ENCODE measurements at regions not wholly inside any gene's neighbourhood (a gene's known extent, or its start where the extent isn't known, plus 50 kb on each side); places are given as distances from the start of the nearest gene placed in this dataset.

DNA sequence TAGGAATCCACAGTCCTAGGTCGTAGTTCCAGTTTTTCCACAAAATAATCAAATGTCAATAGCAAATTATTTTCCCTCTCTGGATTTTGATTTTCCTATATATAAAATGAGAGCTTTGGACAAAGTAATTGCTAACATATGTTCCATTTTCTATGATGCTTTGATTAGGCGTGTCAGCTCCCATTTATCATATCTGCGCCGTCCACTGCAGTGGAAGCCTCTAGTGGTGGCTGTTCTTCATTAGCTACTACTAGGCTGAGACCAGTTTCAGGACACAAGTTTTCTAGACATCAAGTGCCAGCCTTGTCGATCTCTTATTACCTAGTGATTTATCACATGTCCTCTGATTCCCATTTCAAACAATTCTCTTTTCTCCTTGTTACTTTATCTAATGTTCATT lies 271.5 kb downstream of the TUSC7 start:
- no peaks in the 10 kb centered on the region for H3K4me1 Mint-ChIP-seq
- H3K9me3 Mint-ChIP-seq: peaks cover 6% of the 10 kb centered on the region
- TF ChIP-seq, protein P1, sequence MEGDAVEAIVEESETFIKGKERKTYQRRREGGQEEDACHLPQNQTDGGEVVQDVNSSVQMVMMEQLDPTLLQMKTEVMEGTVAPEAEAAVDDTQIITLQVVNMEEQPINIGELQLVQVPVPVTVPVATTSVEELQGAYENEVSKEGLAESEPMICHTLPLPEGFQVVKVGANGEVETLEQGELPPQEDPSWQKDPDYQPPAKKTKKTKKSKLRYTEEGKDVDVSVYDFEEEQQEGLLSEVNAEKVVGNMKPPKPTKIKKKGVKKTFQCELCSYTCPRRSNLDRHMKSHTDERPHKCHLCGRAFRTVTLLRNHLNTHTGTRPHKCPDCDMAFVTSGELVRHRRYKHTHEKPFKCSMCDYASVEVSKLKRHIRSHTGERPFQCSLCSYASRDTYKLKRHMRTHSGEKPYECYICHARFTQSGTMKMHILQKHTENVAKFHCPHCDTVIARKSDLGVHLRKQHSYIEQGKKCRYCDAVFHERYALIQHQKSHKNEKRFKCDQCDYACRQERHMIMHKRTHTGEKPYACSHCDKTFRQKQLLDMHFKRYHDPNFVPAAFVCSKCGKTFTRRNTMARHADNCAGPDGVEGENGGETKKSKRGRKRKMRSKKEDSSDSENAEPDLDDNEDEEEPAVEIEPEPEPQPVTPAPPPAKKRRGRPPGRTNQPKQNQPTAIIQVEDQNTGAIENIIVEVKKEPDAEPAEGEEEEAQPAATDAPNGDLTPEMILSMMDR (IDR thresholded peaks at IDR 0.05): no peak
- H3K36me3 Mint-ChIP-seq (ENCODE audit: low read depth): no peaks in the 10 kb centered on the region
- no peak overlapping the region for H3K27ac Mint-ChIP-seq
- no peaks in the 10 kb centered on the region for H3K27me3 Mint-ChIP-seq (ENCODE audit: low read depth, poor library complexity)
- no peak for DNase-seq
- H3K4me3 Mint-ChIP-seq: no peak overlapping the region

DNA sequence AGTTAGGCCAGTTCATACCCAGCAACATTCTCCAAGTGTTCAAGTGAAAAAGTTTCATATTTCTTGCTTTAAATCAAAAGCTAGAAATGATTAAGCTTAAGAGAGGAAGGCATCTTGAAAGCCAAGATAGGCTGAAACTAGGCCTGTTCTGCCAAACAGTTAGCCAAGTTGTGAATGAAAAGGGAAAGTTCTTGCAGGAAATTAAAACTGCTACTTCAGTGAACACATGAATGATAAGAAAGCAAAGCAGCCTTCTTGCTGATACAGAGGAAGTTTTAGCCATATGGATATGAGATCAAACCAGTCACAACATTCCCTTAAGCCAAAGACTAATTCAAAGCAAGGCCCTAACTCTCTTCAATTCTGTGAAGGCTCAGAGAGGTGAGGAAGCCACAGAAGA lies 274.7 kb downstream of the TUSC7 start:
- Mint-ChIP-seq H3K9me3 (peaks cover 6% of the 10 kb centered on the region), H3K36me3 (ENCODE audit: low read depth) (no peaks in the 10 kb centered on the region), H3K4me1 (no peaks in the 10 kb centered on the region), H3K27me3 (ENCODE audit: low read depth, poor library complexity) (peaks cover 3% of the 10 kb centered on the region), H3K27ac (no peak overlapping the region), H3K4me3 (no peak overlapping the region)
- TF ChIP-seq, protein P1 (IDR thresholded peaks at IDR 0.05): no peak
- DNase-seq: no peak

DNA sequence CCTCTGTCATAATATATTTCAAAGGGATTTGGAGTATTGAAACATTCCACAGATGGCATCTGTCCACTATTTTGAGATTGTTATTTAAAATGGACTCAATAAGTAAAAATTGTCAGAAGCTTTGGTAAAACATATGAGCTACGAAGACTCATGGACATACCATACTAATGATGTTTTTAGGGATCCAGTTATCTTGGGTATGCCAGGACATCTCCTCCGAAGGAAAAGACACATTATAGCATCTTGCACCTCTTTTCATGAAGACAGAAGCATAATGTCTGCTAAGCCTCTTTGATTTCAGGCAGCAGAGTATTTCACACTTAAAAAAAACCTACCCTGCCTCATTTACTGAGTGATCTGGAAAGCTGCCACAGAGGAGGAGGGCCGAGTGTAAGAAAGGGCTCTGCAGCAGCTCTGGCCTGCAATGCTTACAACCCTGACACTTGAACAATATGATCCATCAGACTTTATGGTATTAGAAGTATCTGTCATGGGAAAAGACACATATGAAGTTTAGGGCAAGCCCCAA lies 284.8 kb downstream of the TUSC7 start:
- Mint-ChIP-seq H3K4me1 (no peaks in the 10 kb centered on the region), H3K36me3 (ENCODE audit: low read depth) (no peaks in the 10 kb centered on the region)

DNA sequence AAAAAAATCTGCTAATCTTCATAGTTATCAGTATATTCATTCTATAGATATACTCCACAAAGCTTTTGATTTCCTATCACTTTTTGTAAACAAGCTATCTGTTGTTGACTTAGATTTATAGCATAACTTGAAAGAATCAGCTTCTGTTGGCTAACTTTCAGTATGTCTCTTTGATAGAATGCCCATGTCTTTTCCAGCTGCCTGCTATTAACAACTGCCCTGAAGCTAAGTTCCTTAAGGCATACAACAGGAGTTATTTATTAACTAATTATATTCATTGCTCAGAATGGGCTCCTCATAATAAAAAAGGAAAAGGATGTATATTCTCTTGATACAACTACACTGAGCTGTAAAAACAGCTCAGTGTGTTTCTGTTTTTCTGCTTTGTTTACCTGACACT lies 293.9 kb downstream of the TUSC7 start:
- H3K36me3 Mint-ChIP-seq (ENCODE audit: low read depth): no peaks in the 10 kb centered on the region
- H3K4me1 Mint-ChIP-seq: no peaks in the 10 kb centered on the region
- DNase-seq: no peak
- no peaks in the 10 kb centered on the region for H3K9me3 Mint-ChIP-seq
- TF ChIP-seq, protein P1 (IDR thresholded peaks at IDR 0.05): no peak
- H3K27ac Mint-ChIP-seq: no peak overlapping the region
- H3K27me3 Mint-ChIP-seq (ENCODE audit: low read depth, poor library complexity): no peaks in the 10 kb centered on the region
- H3K4me3 Mint-ChIP-seq: no peak overlapping the region

More for the DNA sequence above, 284.8 kb downstream of the TUSC7 start:
- TF ChIP-seq, protein P1 (IDR thresholded peaks at IDR 0.05): no peak
- Mint-ChIP-seq H3K27ac (no peak overlapping the region), H3K9me3 (no peaks in the 10 kb centered on the region), H3K27me3 (ENCODE audit: low read depth, poor library complexity) (peaks cover 4% of the 10 kb centered on the region), H3K4me3 (no peak overlapping the region)
- DNase-seq: no peak

GRCh38 chr3:117005274-117005673 lies 295.7 kb downstream of the TUSC7 start:
- H3K36me3 Mint-ChIP-seq (ENCODE audit: low read depth): no peaks in the 10 kb centered on the region
- no peak overlapping the region for H3K4me3 Mint-ChIP-seq
- no peaks in the 10 kb centered on the region for H3K4me1 Mint-ChIP-seq
- H3K9me3 Mint-ChIP-seq: no peaks in the 10 kb centered on the region
- no peak for DNase-seq
- H3K27me3 Mint-ChIP-seq (ENCODE audit: low read depth, poor library complexity): no peaks in the 10 kb centered on the region
- H3K27ac Mint-ChIP-seq: no peak overlapping the region
- TF ChIP-seq, protein P1 (IDR thresholded peaks at IDR 0.05): no peak

DNA sequence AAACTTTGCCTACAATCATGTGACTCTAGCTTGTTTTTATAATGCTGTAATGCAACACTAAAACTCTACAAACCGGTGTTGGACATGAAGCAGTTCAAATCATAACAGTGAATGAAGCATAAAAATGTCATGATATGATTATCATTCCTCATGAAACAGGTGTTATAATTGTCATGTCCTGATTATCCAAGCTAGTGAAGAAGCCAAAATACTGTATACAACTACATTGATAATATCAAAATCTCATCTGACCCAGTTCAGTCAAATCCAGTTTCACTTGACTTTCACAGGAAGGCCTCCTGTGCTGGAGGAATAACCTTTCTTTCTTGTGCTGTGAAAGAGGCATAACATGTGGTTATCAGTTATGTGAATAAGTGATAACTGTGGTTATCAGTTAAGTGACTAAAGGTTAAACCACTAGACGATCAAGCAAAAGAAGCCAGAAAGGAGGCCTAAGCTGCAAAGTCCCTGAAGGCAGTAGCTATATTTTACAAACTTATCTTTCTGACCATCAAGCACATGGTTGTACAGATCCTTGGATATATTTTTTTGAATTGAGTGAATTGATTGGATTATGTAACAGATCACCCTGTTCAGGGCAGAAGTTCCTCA lies 296.4 kb downstream of the TUSC7 start:
- no peaks in the 10 kb centered on the region for H3K4me1 Mint-ChIP-seq
- TF ChIP-seq, protein P1 (IDR thresholded peaks at IDR 0.05): no peak
- H3K27me3 Mint-ChIP-seq (ENCODE audit: low read depth, poor library complexity): no peaks in the 10 kb centered on the region
- H3K4me3 Mint-ChIP-seq: no peak overlapping the region
- H3K27ac Mint-ChIP-seq: no peak overlapping the region
- no peaks in the 10 kb centered on the region for H3K9me3 Mint-ChIP-seq
- H3K36me3 Mint-ChIP-seq (ENCODE audit: low read depth): no peaks in the 10 kb centered on the region
- DNase-seq: no peak

Measured in nephron progenitor cell (in vitro differentiated cells).